Hepatocyte (in vitro differentiated cells): ENCODE measurements at regions not wholly inside any gene's neighbourhood (a gene's known extent, or its start where the extent isn't known, plus 50 kb on each side); places are given as distances from the start of the nearest gene placed in this dataset.

Source experiments
- DNase-seq: peaks from one replicate; pipeline ENCODE4 v3.0.0-alpha.2; 2016; ENCODE audit warnings: low spot score
- H2AFZ ChIP-seq: fragments of 200-600 bp; sonication (generic); 2 replicates; pipeline ENCODE4 v1.6.0; 2016; ENCODE audit warnings: antibody characterized with exemption, mild to moderate bottlenecking
- H3K27ac ChIP-seq: fragments of 200-600 bp; sonication (generic); 2 replicates; pipeline ENCODE4 v1.5.1; 2016; ENCODE audit warnings: mild to moderate bottlenecking
- H3K27me3 ChIP-seq: fragments of 200-600 bp; sonication (generic); 2 replicates; pipeline ENCODE4 v1.6.1; 2016
- H3K36me3 ChIP-seq: fragments of 200-600 bp; sonication (generic); replicated peaks from 2 replicates; pipeline ENCODE4 v1.5.1; 2016; ENCODE audit warnings: low read depth; ENCODE audit not compliant: insufficient read depth
- H3K4me1 ChIP-seq: fragments of 200-600 bp; sonication (generic); 2 replicates; pipeline ENCODE4 v1.5.1; 2016; ENCODE audit warnings: mild to moderate bottlenecking, moderate library complexity; ENCODE audit not compliant: insufficient read depth
- H3K4me2 ChIP-seq: fragments of 200-600 bp; sonication (generic); 2 replicates; pipeline ENCODE4 v1.6.0; 2016
- H3K4me3 ChIP-seq: fragments of 200-600 bp; sonication (generic); 2 replicates; pipeline ENCODE4 v1.5.1; 2016; ENCODE audit warnings: mild to moderate bottlenecking
- H3K79me2 ChIP-seq: fragments of 200-600 bp; sonication (generic); 2 replicates; pipeline ENCODE4 v1.6.0; 2017; ENCODE audit warnings: mild to moderate bottlenecking
- H3K9me2 ChIP-seq: fragments of 200-600 bp; sonication (generic); replicated peaks from 2 replicates; pipeline ENCODE4 v1.6.0; 2017; ENCODE audit warnings: mild to moderate bottlenecking; ENCODE audit not compliant: insufficient read depth
- H3K9me3 ChIP-seq: fragments of 200-600 bp; sonication (generic); 2 replicates; pipeline ENCODE4 v1.5.1; 2016; ENCODE audit warnings: low read depth, mild to moderate bottlenecking
- H4K20me1 ChIP-seq: fragments of 200-600 bp; sonication (generic); 2 replicates; pipeline ENCODE4 v1.6.0; 2016; ENCODE audit warnings: mild to moderate bottlenecking; ENCODE audit not compliant: insufficient read depth, poor library complexity, severe bottlenecking
- CTCF ChIP-seq: fragments of 200-600 bp; sonication (generic); IDR thresholded peaks from 2 replicates; pipeline ENCODE4 v1.5.1; 2016; ENCODE audit warnings: antibody characterized with exemption, mild to moderate bottlenecking; ENCODE audit not compliant: poor library complexity
- EZH2 ChIP-seq: fragments of 200-600 bp; sonication (generic); IDR thresholded peaks from 2 replicates; pipeline ENCODE4 v1.6.1; 2016; ENCODE audit warnings: antibody characterized with exemption, mild to moderate bottlenecking, borderline replicate concordance
- EZH2phosphoT487 ChIP-seq: fragments of 200-600 bp; sonication (generic); IDR thresholded peaks from one replicate; pipeline ENCODE4 v1.6.1; 2018; ENCODE audit warnings: antibody characterized with exemption, mild to moderate bottlenecking, low read depth, moderate library complexity; ENCODE audit not compliant: unreplicated experiment, severe bottlenecking
- WGBS: methylation state at CpG from one replicate; pipeline ENCODE4 v1.1.6; 2016; ENCODE audit warnings: low lambda C conversion rate; ENCODE audit errors: missing lambda C conversion rate; 5-methylcytosine and 5-hydroxymethylcytosine counted together

DNA sequence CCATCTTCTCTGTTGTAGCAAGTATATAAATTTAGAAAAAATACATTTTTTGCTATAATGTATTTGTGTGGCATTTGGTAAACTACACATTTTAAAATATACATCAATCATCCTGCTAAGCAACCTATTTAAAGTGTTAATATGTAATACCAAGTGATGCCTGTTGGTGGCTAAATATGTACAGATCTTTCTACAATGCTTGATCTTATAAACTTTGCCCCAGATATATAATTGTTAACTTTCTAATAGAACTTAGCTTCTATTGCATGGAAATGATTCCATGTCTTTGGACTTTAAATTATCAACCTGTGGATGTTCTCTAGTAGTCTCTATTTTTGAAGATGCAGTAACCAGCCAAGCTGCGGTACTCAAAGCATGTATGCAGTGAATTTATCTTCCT is 1260.4 kb upstream of the RAG2 start:
- H2AFZ ChIP-seq = no peak overlapping the region
- no peaks in the 10 kb centered on the region for H3K79me2 ChIP-seq
- DNase-seq = no peak
- 97% methylated on average over 1 of the region's 1 CpG for WGBS
- H3K4me1 ChIP-seq = no peaks in the 10 kb centered on the region
- H3K27me3 ChIP-seq = no peaks in the 10 kb centered on the region
- no peak for TF ChIP-seq CTCF
- no peak for TF ChIP-seq EZH2
- no peak for TF ChIP-seq EZH2phosphoT487
- no peak overlapping the region for H3K4me2 ChIP-seq
- no peak overlapping the region for H3K27ac ChIP-seq
- H3K9me2 ChIP-seq = no peaks in the 10 kb centered on the region
- H3K4me3 ChIP-seq = no peak overlapping the region
- no peaks in the 10 kb centered on the region for H3K9me3 ChIP-seq
- no peaks in the 10 kb centered on the region for H3K36me3 ChIP-seq
- H4K20me1 ChIP-seq = no peaks in the 10 kb centered on the region

DNA sequence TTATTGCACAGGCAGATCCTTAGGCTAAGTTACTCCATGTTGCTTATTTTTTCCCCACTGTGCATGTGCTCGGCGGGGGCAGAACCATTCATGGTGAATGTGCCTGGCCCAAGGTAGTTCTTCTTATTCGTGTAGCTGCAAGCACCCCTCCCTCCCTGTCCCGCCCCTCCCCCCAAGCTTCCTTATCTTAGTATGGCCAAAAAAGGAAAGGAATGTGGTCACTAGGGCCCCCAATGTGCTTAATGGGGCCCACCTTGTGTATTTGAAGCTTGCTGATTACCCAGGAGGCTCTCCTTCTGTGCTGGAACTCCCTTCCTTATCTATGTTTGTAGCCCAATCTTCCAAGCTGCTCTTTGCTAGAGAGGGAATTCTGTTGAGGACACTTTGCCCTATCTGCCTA is 1259.7 kb upstream of the RAG2 start:
- no peak overlapping the region for H3K4me3 ChIP-seq
- no peak overlapping the region for H2AFZ ChIP-seq
- H3K9me3 ChIP-seq = no peaks in the 10 kb centered on the region
- no peaks in the 10 kb centered on the region for H3K36me3 ChIP-seq
- no peaks in the 10 kb centered on the region for H3K9me2 ChIP-seq
- no peak overlapping the region for H3K27ac ChIP-seq
- no peak overlapping the region for H3K4me2 ChIP-seq
- TF ChIP-seq EZH2phosphoT487 (no peak), EZH2 (no peak), CTCF (no peak)
- H3K4me1 ChIP-seq = no peaks in the 10 kb centered on the region
- no peaks in the 10 kb centered on the region for H3K27me3 ChIP-seq
- 91% methylated on average over 4 of the region's 4 CpGs for WGBS
- DNase-seq = no peak
- H3K79me2 ChIP-seq = no peaks in the 10 kb centered on the region
- no peaks in the 10 kb centered on the region for H4K20me1 ChIP-seq

DNA sequence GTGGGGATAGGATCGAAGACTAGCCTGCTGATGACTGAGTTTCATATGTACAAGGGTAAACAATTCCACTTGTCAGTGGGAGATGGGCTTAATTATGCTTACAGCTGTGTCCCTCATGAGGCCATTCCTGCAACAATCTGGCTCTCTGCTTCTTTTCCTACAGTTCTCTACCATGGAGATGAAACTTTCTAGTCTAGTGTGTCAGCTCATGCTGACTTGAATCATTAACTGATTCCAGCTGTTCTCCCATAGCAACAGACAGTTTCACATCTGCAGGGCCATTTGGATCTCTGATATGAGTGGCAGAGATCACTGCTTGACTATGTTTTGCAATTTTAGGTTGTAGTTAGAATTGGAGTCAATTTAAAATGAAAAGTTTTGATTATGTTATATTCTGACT is 1251.7 kb upstream of the RAG2 start:
- no peaks in the 10 kb centered on the region for H3K9me2 ChIP-seq
- H3K27ac ChIP-seq = no peak overlapping the region
- WGBS = 47% methylated on average over 1 of the region's 1 CpG
- TF ChIP-seq CTCF (no peak), EZH2phosphoT487 (no peak), EZH2 (no peak)
- H3K4me3 ChIP-seq = no peak overlapping the region
- DNase-seq = no peak
- no peaks in the 10 kb centered on the region for H4K20me1 ChIP-seq
- no peaks in the 10 kb centered on the region for H3K9me3 ChIP-seq
- no peak overlapping the region for H2AFZ ChIP-seq
- no peaks in the 10 kb centered on the region for H3K36me3 ChIP-seq
- H3K4me2 ChIP-seq = no peak overlapping the region
- no peaks in the 10 kb centered on the region for H3K27me3 ChIP-seq
- H3K4me1 ChIP-seq = no peaks in the 10 kb centered on the region
- no peaks in the 10 kb centered on the region for H3K79me2 ChIP-seq

DNA sequence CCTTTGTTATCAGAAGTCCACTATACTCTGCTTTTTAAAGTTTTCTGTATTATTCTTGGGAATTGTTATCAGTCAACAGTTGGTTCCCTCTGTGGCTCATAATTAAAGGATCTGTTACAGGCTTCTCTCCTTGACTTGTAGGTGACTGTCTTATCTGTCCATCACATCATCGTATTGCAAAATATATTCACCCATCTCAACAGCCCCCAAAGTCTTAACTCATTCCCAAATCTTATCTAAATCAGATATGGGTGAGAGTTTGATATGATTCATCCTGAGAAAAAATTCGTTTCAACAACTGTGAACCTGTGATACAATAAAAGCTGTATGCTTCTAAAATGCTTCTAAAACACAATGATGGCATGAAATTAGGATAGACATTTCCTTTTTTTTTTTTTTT is 1245.6 kb upstream of the RAG2 start:
- H3K4me2 ChIP-seq = no peak overlapping the region
- H3K36me3 ChIP-seq = no peaks in the 10 kb centered on the region
- H3K9me3 ChIP-seq = no peaks in the 10 kb centered on the region
- H3K9me2 ChIP-seq = no peaks in the 10 kb centered on the region
- H4K20me1 ChIP-seq = no peaks in the 10 kb centered on the region
- no peaks in the 10 kb centered on the region for H3K79me2 ChIP-seq
- WGBS = 64% methylated on average over 2 of the region's 2 CpGs
- TF ChIP-seq CTCF (no peak), EZH2phosphoT487 (no peak), EZH2 (no peak)
- DNase-seq = no peak
- no peaks in the 10 kb centered on the region for H3K27me3 ChIP-seq
- no peaks in the 10 kb centered on the region for H3K4me1 ChIP-seq
- no peak overlapping the region for H2AFZ ChIP-seq
- no peak overlapping the region for H3K4me3 ChIP-seq
- H3K27ac ChIP-seq = no peak overlapping the region
